ENCODE measurements at regions not wholly inside any gene's neighbourhood (a gene's known extent, or its start where the extent isn't known, plus 50 kb on each side); places are given as distances from the start of the nearest gene placed in this dataset.

GRCh38 chr12:94705676-94706075 lies 55.3 kb upstream of the TMCC3 start:
- Histone ChIP-seq H3K9ac (ENCODE audit: low read length) (no peak overlapping the region), H3K9me2 (replicated peaks; ENCODE audit: insufficient read depth, low read length) (no peaks in the 10 kb centered on the region), H3K27ac (ENCODE audit: low read length) (no peak overlapping the region), H3K36me3 (ENCODE audit: insufficient read depth, low read length) (no peaks in the 10 kb centered on the region), H3K79me2 (ENCODE audit: low read length) (no peaks in the 10 kb centered on the region), H3K4me3 (ENCODE audit: low read length) (no peak overlapping the region), H3K27me3 (ENCODE audit: low read length) (no peaks in the 10 kb centered on the region), H2AFZ (ENCODE audit: low read length) (no peak overlapping the region), H3K4me2 (ENCODE audit: low read depth, low read length, poor library complexity, severe bottlenecking) (no peak overlapping the region), H3K4me1 (ENCODE audit: low read length) (peaks cover 34% of the 10 kb centered on the region), H4K20me1 (ENCODE audit: insufficient read depth, low read depth, low read length) (no peaks in the 10 kb centered on the region), H3K9me3 (ENCODE audit: low read length) (no peaks in the 10 kb centered on the region)
- no peak for DNase-seq

- H3K9me3 ChIP-seq (ENCODE audit: low read length), result no peaks in the 10 kb centered on the region
- no peaks in the 10 kb centered on the region for H4K20me1 ChIP-seq (ENCODE audit: insufficient read depth, low read depth, low read length)
- no peak overlapping the region for H3K9ac ChIP-seq (ENCODE audit: low read length)
- no peaks in the 10 kb centered on the region for H3K9me2 ChIP-seq (replicated peaks; ENCODE audit: insufficient read depth, low read length)
- H3K79me2 ChIP-seq (ENCODE audit: low read length), result no peaks in the 10 kb centered on the region
- H3K27me3 ChIP-seq (ENCODE audit: low read length), result no peaks in the 10 kb centered on the region
- H3K36me3 ChIP-seq (ENCODE audit: insufficient read depth, low read length), result no peaks in the 10 kb centered on the region
- H3K4me3 ChIP-seq (ENCODE audit: low read length), result no peak overlapping the region
- H3K4me2 ChIP-seq (ENCODE audit: low read depth, low read length, poor library complexity, severe bottlenecking), result peak overlapping the region; percentile 54
- H3K4me1 ChIP-seq (ENCODE audit: low read length), result peaks cover 34% of the 10 kb centered on the region
- DNase-seq, result peak; percentile 57
- no peak overlapping the region for H3K27ac ChIP-seq (ENCODE audit: low read length)
- no peak overlapping the region; the same call in 1 of the 2 replicates for H2AFZ ChIP-seq (ENCODE audit: low read length)
These were observed 54.3 kb upstream of the TMCC3 start for GRCh38 chr12:94704452-94705306.

- Histone ChIP-seq H3K4me2 (ENCODE audit: low read depth, low read length, poor library complexity, severe bottlenecking) (no peak overlapping the region), H3K27me3 (ENCODE audit: low read length) (no peaks in the 10 kb centered on the region), H3K9me2 (replicated peaks; ENCODE audit: insufficient read depth, low read length) (no peaks in the 10 kb centered on the region), H3K79me2 (ENCODE audit: low read length) (no peaks in the 10 kb centered on the region), H3K36me3 (ENCODE audit: insufficient read depth, low read length) (no peaks in the 10 kb centered on the region), H3K4me3 (ENCODE audit: low read length) (no peak overlapping the region), H3K9me3 (ENCODE audit: low read length) (no peaks in the 10 kb centered on the region), H2AFZ (ENCODE audit: low read length) (no peak overlapping the region), H3K9ac (ENCODE audit: low read length) (no peak overlapping the region), H4K20me1 (ENCODE audit: insufficient read depth, low read depth, low read length) (no peaks in the 10 kb centered on the region), H3K27ac (ENCODE audit: low read length) (no peak overlapping the region), H3K4me1 (ENCODE audit: low read length) (peaks cover 27% of the 10 kb centered on the region)
- no peak for DNase-seq
These were observed 52.3 kb upstream of the TMCC3 start for GRCh38 chr12:94702696-94703095.

GRCh38 chr12:94701711-94702110 lies 51.4 kb upstream of the TMCC3 start:
- no peaks in the 10 kb centered on the region for H4K20me1 ChIP-seq (ENCODE audit: insufficient read depth, low read depth, low read length)
- no peaks in the 10 kb centered on the region for H3K9me2 ChIP-seq (replicated peaks; ENCODE audit: insufficient read depth, low read length)
- no peaks in the 10 kb centered on the region for H3K9me3 ChIP-seq (ENCODE audit: low read length)
- no peaks in the 10 kb centered on the region for H3K27me3 ChIP-seq (ENCODE audit: low read length)
- no peak for DNase-seq
- no peaks in the 10 kb centered on the region for H3K36me3 ChIP-seq (ENCODE audit: insufficient read depth, low read length)
- no peak overlapping the region for H3K9ac ChIP-seq (ENCODE audit: low read length)
- H3K4me1 ChIP-seq (ENCODE audit: low read length), result peaks cover 27% of the 10 kb centered on the region
- no peak overlapping the region for H3K4me2 ChIP-seq (ENCODE audit: low read depth, low read length, poor library complexity, severe bottlenecking)
- no peaks in the 10 kb centered on the region for H3K79me2 ChIP-seq (ENCODE audit: low read length)
- H3K4me3 ChIP-seq (ENCODE audit: low read length), result no peak overlapping the region
- no peak overlapping the region for H3K27ac ChIP-seq (ENCODE audit: low read length)
- H2AFZ ChIP-seq (ENCODE audit: low read length), result no peak overlapping the region

- H3K9ac ChIP-seq (ENCODE audit: low read length), result no peak overlapping the region
- H3K9me3 ChIP-seq (ENCODE audit: low read length), result no peaks in the 10 kb centered on the region
- no peak overlapping the region for H3K27ac ChIP-seq (ENCODE audit: low read length)
- H3K4me3 ChIP-seq (ENCODE audit: low read length), result no peak overlapping the region
- no peaks in the 10 kb centered on the region for H3K9me2 ChIP-seq (replicated peaks; ENCODE audit: insufficient read depth, low read length)
- H3K36me3 ChIP-seq (ENCODE audit: insufficient read depth, low read length), result no peaks in the 10 kb centered on the region
- no peaks in the 10 kb centered on the region for H4K20me1 ChIP-seq (ENCODE audit: insufficient read depth, low read depth, low read length)
- no peaks in the 10 kb centered on the region for H3K79me2 ChIP-seq (ENCODE audit: low read length)
- no peaks in the 10 kb centered on the region for H3K27me3 ChIP-seq (ENCODE audit: low read length)
- peaks cover 27% of the 10 kb centered on the region for H3K4me1 ChIP-seq (ENCODE audit: low read length)
- no peak for DNase-seq
- no peak overlapping the region for H3K4me2 ChIP-seq (ENCODE audit: low read depth, low read length, poor library complexity, severe bottlenecking)
- H2AFZ ChIP-seq (ENCODE audit: low read length), result no peak overlapping the region
These were observed 50.3 kb upstream of the TMCC3 start for GRCh38 chr12:94700662-94701061.
